Mucosa of descending colon (tissue), 3 donors: ENCODE measurements at regions not wholly inside any gene's neighbourhood (a gene's known extent, or its start where the extent isn't known, plus 50 kb on each side); places are given as distances from the start of the nearest gene placed in this dataset.

ENCODE experiments used
- ATAC-seq: fragments of 200-7000 bp; cut with Tn5 transposase; one replicate; pipeline ENCODE4 v1.9.1; 2020; ENCODE audit warnings: mild to moderate bottlenecking, moderate library complexity
- DNase-seq, 3 donors: peaks; one replicate each; pipeline ENCODE4 v3.0.0-alpha.2; 2020
- H3K36me3 ChIP-seq: fragments of 200-600 bp; one replicate; pipeline ENCODE4 v1.8.0; 2021; ENCODE audit warnings: low read depth, mild to moderate bottlenecking
- H3K4me1 ChIP-seq: fragments of 200-600 bp; one replicate; pipeline ENCODE4 v1.8.0; 2021; ENCODE audit warnings: low read depth, mild to moderate bottlenecking
- H3K4me3 ChIP-seq: fragments of 200-600 bp; one replicate; pipeline ENCODE4 v1.8.0; 2021; ENCODE audit warnings: mild to moderate bottlenecking
- H3K9me3 ChIP-seq: fragments of 200-600 bp; one replicate; pipeline ENCODE4 v1.8.0; 2021; ENCODE audit warnings: mild to moderate bottlenecking
- CTCF ChIP-seq: fragments of 200-600 bp; IDR thresholded peaks from one replicate; pipeline ENCODE4 v1.8.0; 2022; ENCODE audit warnings: antibody characterized with exemption, mild to moderate bottlenecking
- intact Hi-C, 2 donors: fragments of 100-400 bp; cut with DNase I in 1 of 2; cut with micrococcal nuclease in 1 of 2; formaldehyde crosslinking; loops; one replicate each; pipeline versions ENCODE4 v1.11.0 to v1.11.1; 2022; cut with DNase I, micrococcal nuclease
- donor health status: DM: no; HTN: no; CAD: no; lungs with moderate emphysema.
- donor health status: DM: no; HTN: no; CAD: no.
- donor health status: DM: no; HTN: yes; CAD: no.

GRCh38 chr5:4740156-4740555 is 400.0 kb upstream of the ADAMTS16 start:
- no peak for DNase-seq
- ATAC-seq = no peak

GRCh38 chr5:4758550-4758949 is 381.6 kb upstream of the ADAMTS16 start:
- Histone ChIP-seq H3K4me3 (no peak overlapping the region), H3K36me3 (no peaks in the 10 kb centered on the region), H3K9me3 (peaks cover 3% of the 10 kb centered on the region), H3K4me1 (no peaks in the 10 kb centered on the region)
- ATAC-seq (no peak), DNase-seq (no peak)
- TF ChIP-seq CTCF = no peak
- intact Hi-C loops = no loop called here

More at GRCh38 chr5:4740156-4740555, 400.0 kb upstream of the ADAMTS16 start:
- TF ChIP-seq CTCF = no peak
- Histone ChIP-seq H3K36me3 (no peaks in the 10 kb centered on the region), H3K9me3 (peaks cover 52% of the 10 kb centered on the region), H3K4me1 (no peaks in the 10 kb centered on the region), H3K4me3 (no peak overlapping the region)
- intact Hi-C loops = no loop called here

- no peaks in the 10 kb centered on the region for H3K36me3 ChIP-seq
- no peak for ATAC-seq
- no peak for DNase-seq
- no peak for TF ChIP-seq CTCF
- no peak overlapping the region for H3K4me3 ChIP-seq
- H3K9me3 ChIP-seq = peaks cover 8% of the 10 kb centered on the region
- intact Hi-C loops = no loop called here
- no peaks in the 10 kb centered on the region for H3K4me1 ChIP-seq
Measured at GRCh38 chr5:4758996-4759395, 381.1 kb upstream of the ADAMTS16 start.

- Histone ChIP-seq H3K4me1 (no peaks in the 10 kb centered on the region), H3K9me3 (peaks cover 19% of the 10 kb centered on the region), H3K4me3 (no peak overlapping the region), H3K36me3 (no peaks in the 10 kb centered on the region)
- DNase-seq (no peak), ATAC-seq (no peak)
- intact Hi-C loops = no loop called here
- TF ChIP-seq CTCF = no peak
Measured at GRCh38 chr5:4762316-4762715, 377.8 kb upstream of the ADAMTS16 start.

GRCh38 chr5:4765411-4765810 is 374.7 kb upstream of the ADAMTS16 start:
- no peak for DNase-seq
- no peak for ATAC-seq
- no peaks in the 10 kb centered on the region for H3K36me3 ChIP-seq
- intact Hi-C loops = no loop called here
- H3K4me1 ChIP-seq = no peaks in the 10 kb centered on the region
- peaks cover 29% of the 10 kb centered on the region for H3K9me3 ChIP-seq
- no peak for TF ChIP-seq CTCF
- H3K4me3 ChIP-seq = no peak overlapping the region

GRCh38 chr5:4766101-4766500 is 374.0 kb upstream of the ADAMTS16 start:
- Histone ChIP-seq H3K4me1 (no peaks in the 10 kb centered on the region), H3K4me3 (no peak overlapping the region), H3K36me3 (no peaks in the 10 kb centered on the region), H3K9me3 (peaks cover 36% of the 10 kb centered on the region)
- no peak for DNase-seq
- no peak for ATAC-seq
- intact Hi-C loops = no loop called here
- TF ChIP-seq CTCF = no peak
